Fibroblast of lung (primary cell): ENCODE measurements at regions not wholly inside any gene's neighbourhood (a gene's known extent, or its start where the extent isn't known, plus 50 kb on each side); places are given as distances from the start of the nearest gene placed in this dataset.

Experiments
- CTCF ChIP-seq, 2 donors: IDR thresholded peaks in 1 of 2; conservative IDR thresholded peaks in 1 of 2; 1 replicate in 1 of 2; 2 replicates in 1 of 2; pipeline ENCODE4 v1.5.1; 2011 to 2012; ENCODE audit warnings: low read length in 2 of 2, control low read depth in 1 of 2, inconsistent platforms in 1 of 2, low read depth in 1 of 2, mild to moderate bottlenecking in 1 of 2
- EZH2 ChIP-seq: IDR thresholded peaks from 2 replicates; pipeline ENCODE4 v1.5.1; 2012; ENCODE audit warnings: low read length, control low read depth, mild to moderate bottlenecking; ENCODE audit errors: missing control alignments

- TF ChIP-seq CTCF (conservative IDR thresholded peaks at IDR 0.05 in 1 of 2, IDR thresholded peaks at IDR 0.05 in 1 of 2; ENCODE audit: low read depth in 1 of 2, low read length in 2 of 2) (no peak), EZH2 (no peak)
These were observed 1153.9 kb downstream of the AACS start for GRCh38 chr12:126219139-126219538.
